Mesenchymal stem cell (in vitro differentiated cells and primary cell): ENCODE measurements at regions not wholly inside any gene's neighbourhood (a gene's known extent, or its start where the extent isn't known, plus 50 kb on each side); places are given as distances from the start of the nearest gene placed in this dataset.

ENCODE experiments used
- DNase-seq: peaks from one replicate; pipeline ENCODE4 v3.0.0-alpha.2; 2013
- H2AFZ ChIP-seq: one replicate; pipeline ENCODE4 v1.6.1; 2013; ENCODE audit warnings: low read depth, mild to moderate bottlenecking, control low read depth, inconsistent platforms, low read length, moderate library complexity
- H2AK5ac ChIP-seq: 2 replicates; pipeline ENCODE4 v1.6.1; 2013; ENCODE audit warnings: low read length, moderate library complexity, mild to moderate bottlenecking, inconsistent platforms; ENCODE audit not compliant: severe bottlenecking
- H2BK120ac ChIP-seq: one replicate; pipeline ENCODE4 v1.6.1; 2013; ENCODE audit warnings: low read depth, mild to moderate bottlenecking, inconsistent platforms, low read length, moderate library complexity
- H2BK12ac ChIP-seq, 2 experiments: one replicate each; pipeline ENCODE4 v1.6.1; 2013; ENCODE audit warnings: inconsistent platforms in 2 of 2, low read length in 2 of 2, mild to moderate bottlenecking in 2 of 2, moderate library complexity in 2 of 2, control low read depth in 1 of 2
- H2BK15ac ChIP-seq: one replicate; pipeline ENCODE4 v1.6.1; 2013; ENCODE audit warnings: mild to moderate bottlenecking, low read depth, inconsistent platforms; ENCODE audit not compliant: poor library complexity, severe bottlenecking
- H2BK5ac ChIP-seq: 2 replicates; pipeline ENCODE4 v1.6.1; 2013; ENCODE audit warnings: low read depth, mild to moderate bottlenecking, low read length, control low read depth, inconsistent platforms; ENCODE audit not compliant: poor library complexity, severe bottlenecking
- H3K14ac ChIP-seq, 2 experiments: one replicate each; pipeline ENCODE4 v1.6.1; 2013; ENCODE audit warnings: inconsistent platforms in 2 of 2, low read length in 2 of 2, control low read depth in 1 of 2, mild to moderate bottlenecking in 1 of 2, moderate library complexity in 1 of 2
- H3K18ac ChIP-seq, 2 experiments: one replicate each; pipeline ENCODE4 v1.6.1; 2013; ENCODE audit warnings: inconsistent platforms in 2 of 2, low read length in 2 of 2, control low read depth in 1 of 2, low read depth in 1 of 2, mild to moderate bottlenecking in 1 of 2
- H3K23ac ChIP-seq, 2 experiments: one replicate each; pipeline ENCODE4 v1.6.1; 2013; ENCODE audit warnings: inconsistent platforms in 2 of 2, low read length in 2 of 2, mild to moderate bottlenecking in 2 of 2, moderate library complexity in 2 of 2, control low read depth in 1 of 2
- H3K27ac ChIP-seq: 2 replicates; pipeline ENCODE4 v1.5.1; 2013; ENCODE audit warnings: mild to moderate bottlenecking, moderate library complexity, low read length, control low read depth, inconsistent platforms; ENCODE audit not compliant: poor library complexity, severe bottlenecking
- H3K27me3 ChIP-seq, 2 experiments: 2 replicates each; pipeline versions ENCODE4 v1.6.1 to v1.7.0; 2013; ENCODE audit warnings: low read length in 2 of 2, mild to moderate bottlenecking in 2 of 2, moderate library complexity in 2 of 2, control low read depth in 1 of 2, inconsistent platforms in 1 of 2; ENCODE audit not compliant: control insufficient read depth in 1 of 2, insufficient read depth in 1 of 2
- H3K36me3 ChIP-seq, 2 experiments: 2 replicates each; pipeline versions ENCODE4 v1.6.1 to v1.7.0; 2013; ENCODE audit warnings: low read length in 2 of 2, control low read depth in 1 of 2, inconsistent platforms in 1 of 2, low read depth in 1 of 2, mild to moderate bottlenecking in 1 of 2; ENCODE audit not compliant: insufficient read depth in 2 of 2, control insufficient read depth in 1 of 2
- H3K4ac ChIP-seq, 2 experiments: one replicate each; pipeline ENCODE4 v1.6.1; 2013; ENCODE audit warnings: inconsistent platforms in 2 of 2, low read length in 2 of 2, mild to moderate bottlenecking in 2 of 2, moderate library complexity in 2 of 2, control low read depth in 1 of 2, low read depth in 1 of 2
- H3K4me1 ChIP-seq: 2 replicates; pipeline ENCODE4 v1.6.1; 2013; ENCODE audit warnings: low read depth, low read length, control low read depth; ENCODE audit not compliant: control insufficient read depth, insufficient read depth
- H3K4me2 ChIP-seq: 2 replicates; pipeline ENCODE4 v1.6.1; 2013; ENCODE audit warnings: low read length, mild to moderate bottlenecking, inconsistent platforms; ENCODE audit not compliant: poor library complexity, severe bottlenecking
- H3K4me3 ChIP-seq, 2 experiments: 2 replicates each; pipeline versions ENCODE4 v1.5.1 to v1.7.0; 2013; ENCODE audit warnings: low read length in 2 of 2, mild to moderate bottlenecking in 2 of 2, control low read depth in 1 of 2, low read depth in 1 of 2; ENCODE audit not compliant: insufficient read depth in 1 of 2
- H3K79me1 ChIP-seq: replicated peaks from 2 replicates; pipeline ENCODE4 v1.6.1; 2013; ENCODE audit warnings: mild to moderate bottlenecking, control low read depth, low read length, inconsistent platforms; ENCODE audit not compliant: poor library complexity, severe bottlenecking
- H3K9ac ChIP-seq: 2 replicates; pipeline ENCODE4 v1.7.0; 2013; ENCODE audit warnings: mild to moderate bottlenecking, low read length, moderate library complexity
- H3K9me3 ChIP-seq: 2 replicates; pipeline ENCODE4 v1.7.0; 2013; ENCODE audit warnings: mild to moderate bottlenecking, low read length; ENCODE audit not compliant: control insufficient read depth
- H4K8ac ChIP-seq: one replicate; pipeline ENCODE4 v1.6.1; 2013; ENCODE audit warnings: inconsistent platforms, mild to moderate bottlenecking, low read length, moderate library complexity
- H4K91ac ChIP-seq: one replicate; pipeline ENCODE4 v1.6.1; 2013; ENCODE audit warnings: mild to moderate bottlenecking, low read length, inconsistent platforms
- WGBS: methylation state at CpG from one replicate; pipeline ENCODE4 v1.1.7; 2013; ENCODE audit warnings: mixed read lengths; 5-methylcytosine and 5-hydroxymethylcytosine counted together

DNA sequence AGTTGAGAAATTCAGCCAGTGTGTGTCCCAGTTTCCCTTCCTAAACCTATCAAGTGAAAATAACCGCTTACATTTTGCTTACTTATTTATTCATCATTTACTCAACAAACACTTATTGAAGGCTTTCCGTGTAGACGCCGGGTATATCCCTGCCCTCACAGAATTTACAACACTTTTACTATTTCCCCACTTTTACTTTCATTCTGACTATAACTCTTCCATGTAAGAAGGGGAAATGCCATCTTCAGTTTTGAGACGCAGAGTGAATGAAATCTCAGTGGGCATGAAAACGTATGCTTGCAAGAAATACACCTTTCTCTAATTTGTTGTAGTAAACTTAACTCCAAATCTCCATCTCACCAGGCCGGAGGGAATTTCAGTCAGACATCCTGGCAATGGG lies 251.0 kb upstream of the CHAC2 start:
- H3K4me2 ChIP-seq = no peak overlapping the region
- H3K36me3 ChIP-seq = no peaks in the 10 kb centered on the region
- 95% methylated on average over 7 of the region's 7 CpGs for WGBS
- H3K18ac ChIP-seq = no peak overlapping the region
- H3K4me1 ChIP-seq = peaks cover 2% of the 10 kb centered on the region
- H3K27me3 ChIP-seq = no peaks in the 10 kb centered on the region
- no peak overlapping the region for H2BK5ac ChIP-seq
- H2BK12ac ChIP-seq = no peak overlapping the region
- H3K79me1 ChIP-seq = no peaks in the 10 kb centered on the region
- H2BK15ac ChIP-seq = no peak overlapping the region
- H3K4ac ChIP-seq = no peak overlapping the region
- DNase-seq = no peak
- no peak overlapping the region for H2AFZ ChIP-seq
- no peak overlapping the region for H3K4me3 ChIP-seq
- no peak overlapping the region for H3K14ac ChIP-seq
- no peak overlapping the region for H3K27ac ChIP-seq
- no peaks in the 10 kb centered on the region for H3K9me3 ChIP-seq
- H2BK120ac ChIP-seq = no peak overlapping the region
- no peak overlapping the region for H2AK5ac ChIP-seq
- H4K8ac ChIP-seq = no peak overlapping the region
- H3K9ac ChIP-seq = no peak overlapping the region
- no peak overlapping the region for H4K91ac ChIP-seq
- no peak overlapping the region for H3K23ac ChIP-seq

DNA sequence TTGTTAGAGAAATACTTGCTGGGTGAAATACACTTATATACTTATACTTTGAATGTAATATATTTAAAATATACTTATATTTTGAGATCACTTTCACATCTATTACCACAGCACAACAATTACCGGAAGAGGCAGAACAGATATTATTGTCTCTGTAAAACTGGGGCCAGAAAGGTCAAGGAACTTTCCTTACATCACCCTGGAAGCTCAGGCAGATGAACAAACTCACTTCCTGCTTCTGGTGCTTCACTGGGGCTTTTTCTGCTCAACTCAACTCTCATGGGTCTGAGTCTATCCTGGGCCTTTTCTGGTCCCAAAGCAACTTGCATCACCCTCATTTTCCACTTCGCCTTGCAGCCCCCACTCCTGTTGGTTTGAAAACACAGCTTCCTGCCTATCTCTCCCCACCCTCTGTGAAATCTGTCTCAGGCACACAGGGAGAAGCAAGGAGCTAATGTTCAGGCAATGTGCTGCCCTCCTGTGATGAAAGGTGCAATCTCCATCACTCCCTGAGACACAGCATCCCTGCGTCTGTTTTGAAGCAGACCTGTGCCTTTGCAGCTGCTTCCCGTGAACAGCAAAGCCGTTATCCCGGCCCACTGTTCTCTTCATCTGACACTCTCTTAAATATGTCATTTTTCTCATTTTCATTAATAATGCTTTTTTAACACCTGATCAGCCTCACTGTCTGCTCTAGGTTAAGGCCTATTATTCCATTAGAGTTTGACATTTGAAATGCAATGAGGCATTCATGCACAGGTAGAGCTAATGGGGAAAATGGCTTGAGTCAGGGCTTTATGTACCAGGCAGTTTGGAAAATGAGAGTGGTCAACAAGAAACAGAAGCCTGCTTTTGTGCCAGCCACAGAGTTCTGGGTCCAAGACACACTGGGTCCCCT lies 251.9 kb upstream of the CHAC2 start:
- H3K9me3 ChIP-seq = no peaks in the 10 kb centered on the region
- no peak overlapping the region for H2BK5ac ChIP-seq
- 70% methylated on average over 6 of the region's 6 CpGs for WGBS
- no peak for DNase-seq
- H3K27me3 ChIP-seq = no peaks in the 10 kb centered on the region
- H3K14ac ChIP-seq = no peak overlapping the region
- H3K4ac ChIP-seq = no peak overlapping the region
- no peak overlapping the region for H3K27ac ChIP-seq
- no peak overlapping the region for H2BK12ac ChIP-seq
- no peak overlapping the region for H3K18ac ChIP-seq
- no peak overlapping the region for H2AK5ac ChIP-seq
- no peak overlapping the region for H3K4me2 ChIP-seq
- no peak overlapping the region for H3K23ac ChIP-seq
- peaks cover 2% of the 10 kb centered on the region for H3K4me1 ChIP-seq
- no peaks in the 10 kb centered on the region for H3K79me1 ChIP-seq
- H3K4me3 ChIP-seq = no peak overlapping the region
- no peak overlapping the region for H2BK120ac ChIP-seq
- no peak overlapping the region for H2BK15ac ChIP-seq
- H3K36me3 ChIP-seq = no peaks in the 10 kb centered on the region
- no peak overlapping the region for H2AFZ ChIP-seq
- H4K91ac ChIP-seq = no peak overlapping the region
- no peak overlapping the region for H3K9ac ChIP-seq
- H4K8ac ChIP-seq = no peak overlapping the region

DNA sequence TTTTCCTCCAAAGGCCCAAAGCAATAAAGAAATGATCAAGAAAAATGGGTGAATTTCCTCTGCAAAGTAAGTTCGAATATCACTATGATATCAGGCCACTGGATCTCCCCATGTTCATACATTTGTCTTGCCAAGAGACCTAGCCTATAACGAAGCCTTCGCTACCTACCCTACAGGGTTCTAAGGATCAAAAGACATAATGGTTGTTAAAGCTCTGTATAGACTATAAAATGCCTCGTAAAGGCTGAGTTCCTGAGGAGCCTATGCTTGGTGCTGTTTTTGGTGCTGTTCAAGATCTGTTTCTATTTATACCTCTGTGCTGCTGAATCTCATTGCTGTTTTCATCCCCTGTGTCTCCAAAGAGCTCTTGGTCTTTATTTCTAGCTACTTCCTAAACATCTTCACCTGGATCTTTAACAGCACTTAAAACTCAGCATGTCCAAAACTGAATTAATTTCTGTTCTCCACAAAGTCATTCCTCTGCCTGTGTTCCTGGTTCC lies 254.4 kb upstream of the CHAC2 start:
- Histone ChIP-seq H3K9ac (no peak overlapping the region), H3K27ac (no peak overlapping the region), H3K4me1 (peaks cover 2% of the 10 kb centered on the region), H2BK12ac (no peak overlapping the region), H3K79me1 (no peaks in the 10 kb centered on the region), H3K27me3 (no peaks in the 10 kb centered on the region), H2AK5ac (no peak overlapping the region), H4K8ac (no peak overlapping the region), H3K36me3 (no peaks in the 10 kb centered on the region), H3K4me2 (no peak overlapping the region), H3K14ac (no peak overlapping the region), H3K4me3 (no peak overlapping the region), H2AFZ (no peak overlapping the region), H4K91ac (no peak overlapping the region), H3K18ac (no peak overlapping the region), H2BK5ac (no peak overlapping the region), H2BK120ac (no peak overlapping the region), H2BK15ac (no peak overlapping the region), H3K4ac (no peak overlapping the region), H3K23ac (no peak overlapping the region), H3K9me3 (no peaks in the 10 kb centered on the region)
- DNase-seq = no peak
- 75% methylated on average over 2 of the region's 4 CpGs for WGBS

DNA sequence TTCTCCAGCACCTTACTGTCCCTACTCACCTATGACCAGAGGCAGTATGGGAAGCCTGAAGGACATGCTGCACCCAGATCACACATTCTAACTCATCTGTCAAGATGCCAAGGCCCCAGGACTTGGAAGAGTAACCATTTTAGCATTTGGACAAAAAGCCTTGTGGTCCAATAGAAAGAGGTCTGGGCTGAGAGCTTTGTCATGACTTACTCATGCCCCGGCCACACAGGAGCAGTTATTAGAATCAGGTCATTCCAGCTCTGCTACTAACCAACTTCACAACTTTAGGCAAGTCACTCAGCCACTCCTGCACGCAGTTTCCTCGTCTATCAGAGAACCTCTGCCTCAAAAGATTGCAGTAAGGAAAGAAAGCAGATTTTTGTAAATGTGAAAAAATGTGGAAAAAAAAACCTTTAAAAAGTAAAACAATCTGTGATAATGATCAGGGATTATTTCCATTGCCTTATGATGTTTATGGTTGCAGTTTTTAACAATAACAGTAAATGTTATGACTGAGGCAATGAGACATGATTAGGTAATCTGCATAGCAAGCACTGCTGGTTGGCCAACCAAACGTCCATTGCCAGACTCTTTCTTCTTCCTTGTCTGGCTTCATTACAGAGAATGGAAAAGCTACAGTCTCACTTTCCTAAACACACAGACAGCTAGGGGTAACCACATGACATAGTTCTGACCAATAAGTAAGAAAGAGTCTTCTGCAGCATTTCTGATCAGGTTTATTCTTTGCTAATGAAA lies 255.4 kb upstream of the CHAC2 start:
- DNase-seq = peak; percentile 17
- H3K9ac ChIP-seq = no peak overlapping the region
- H2BK15ac ChIP-seq = no peak overlapping the region
- no peak overlapping the region for H4K8ac ChIP-seq
- H3K4me1 ChIP-seq = peaks cover 2% of the 10 kb centered on the region
- H3K27ac ChIP-seq = no peak overlapping the region
- H3K27me3 ChIP-seq = no peaks in the 10 kb centered on the region
- no peak overlapping the region for H2BK5ac ChIP-seq
- H3K18ac ChIP-seq = no peak overlapping the region
- no peaks in the 10 kb centered on the region for H3K79me1 ChIP-seq
- H3K23ac ChIP-seq = no peak overlapping the region
- H4K91ac ChIP-seq = no peak overlapping the region
- 67% methylated on average over 4 of the region's 4 CpGs for WGBS
- no peak overlapping the region for H2AFZ ChIP-seq
- H3K4me3 ChIP-seq = no peak overlapping the region
- no peak overlapping the region for H2AK5ac ChIP-seq
- H3K14ac ChIP-seq = no peak overlapping the region
- H3K4me2 ChIP-seq = no peak overlapping the region
- H3K9me3 ChIP-seq = no peaks in the 10 kb centered on the region
- no peaks in the 10 kb centered on the region for H3K36me3 ChIP-seq
- no peak overlapping the region for H2BK120ac ChIP-seq
- no peak overlapping the region for H3K4ac ChIP-seq
- H2BK12ac ChIP-seq = no peak overlapping the region
